OCI-LY7 (cell line): ENCODE measurements at regions not wholly inside any gene's neighbourhood (a gene's known extent, or its start where the extent isn't known, plus 50 kb on each side); places are given as distances from the start of the nearest gene placed in this dataset.
"Not testable (repeated sequence)": the region's sequence is repeated elsewhere in the genome, so short reads cannot be mapped to it uniquely, and the experiment has no call there.

Source experiments
- BruUV-seq: library from RNA; stranded (reverse); fragments of 400-500 nt; replicated peaks from 2 replicates; lab custom pipeline; 2021; lab: Mats Ljungman, UMichigan
- CTCF ChIA-PET: fragments of 300-600 bp; sonication (Branson Sonifier 250); formaldehyde crosslinking; loops from one replicate; lab custom pipeline; 2022; ENCODE audit warnings: antibody characterized with exemption; ENCODE audit not compliant: unreplicated experiment; lab: Charles Lee
- POLR2A ChIA-PET: fragments of 300-600 bp; sonication (Branson Sonifier 250); formaldehyde crosslinking; loops from one replicate; lab custom pipeline; 2022; ENCODE audit warnings: antibody characterized with exemption; lab: Charles Lee
- DNase-seq: peaks from one replicate; pipeline ENCODE4 v3.0.0-alpha.2; 2015; ENCODE audit warnings: low spot score
- H2AFZ ChIP-seq: fragments of 200-600 bp; sonication (generic), shearing (Covaris generic); 2 replicates; pipeline ENCODE4 v1.6.1; 2014; ENCODE audit warnings: mild to moderate bottlenecking, antibody characterized with exemption, low read length, moderate library complexity
- H3K27ac ChIP-seq: fragments of 200-600 bp; sonication (generic); 2 replicates; pipeline ENCODE4 v1.5.1; 2014; ENCODE audit warnings: mixed run types, low read depth, mild to moderate bottlenecking, moderate library complexity, low read length, inconsistent platforms; ENCODE audit not compliant: poor library complexity, severe bottlenecking
- H3K36me3 ChIP-seq: fragments of 200-600 bp; sonication (generic); 2 replicates; pipeline ENCODE4 v1.6.1; 2014; ENCODE audit warnings: mild to moderate bottlenecking, antibody characterized with exemption, low read length, moderate library complexity, mixed read lengths; ENCODE audit not compliant: insufficient read depth
- H3K4me1 ChIP-seq: fragments of 200-600 bp; sonication (generic); 2 replicates; pipeline ENCODE4 v1.5.1; 2014; ENCODE audit warnings: mild to moderate bottlenecking, low read length; ENCODE audit not compliant: insufficient read depth, poor library complexity, severe bottlenecking
- H3K4me2 ChIP-seq: fragments of 200-600 bp; sonication (generic); 2 replicates; pipeline ENCODE4 v1.6.1; 2014; ENCODE audit warnings: mild to moderate bottlenecking, low read length
- H3K4me3 ChIP-seq: fragments of 200-600 bp; sonication (generic); 2 replicates; pipeline ENCODE4 v1.5.1; 2014; ENCODE audit warnings: mild to moderate bottlenecking, low read depth, low read length; ENCODE audit not compliant: poor library complexity, severe bottlenecking
- H3K79me2 ChIP-seq: fragments of 200-600 bp; sonication (generic); 2 replicates; pipeline ENCODE4 v1.6.1; 2016; ENCODE audit warnings: low read depth, mild to moderate bottlenecking, low read length, moderate library complexity, mixed read lengths; ENCODE audit not compliant: insufficient read depth
- H3K9me2 ChIP-seq: fragments of 200-600 bp; sonication (generic); 2 replicates; pipeline ENCODE4 v1.6.1; 2016; ENCODE audit warnings: mild to moderate bottlenecking, low read length, mixed read lengths; ENCODE audit not compliant: insufficient read depth
- H3K9me3 ChIP-seq: fragments of 200-600 bp; sonication (generic); 2 replicates; pipeline ENCODE4 v1.6.1; 2014; ENCODE audit warnings: mild to moderate bottlenecking, mixed run types, low read length, mixed read lengths
- H4K20me1 ChIP-seq: fragments of 200-600 bp; sonication (generic); 2 replicates; pipeline ENCODE4 v1.6.1; 2014; ENCODE audit warnings: mild to moderate bottlenecking, antibody characterized with exemption, low read length, moderate library complexity, mixed read lengths; ENCODE audit not compliant: insufficient read depth
- CTCF ChIP-seq: fragments of 200-600 bp; sonication (generic); conservative IDR thresholded peaks from 2 replicates; pipeline ENCODE4 v1.5.1; 2014; ENCODE audit warnings: mild to moderate bottlenecking, antibody characterized with exemption, low read length, moderate library complexity, mixed read lengths
- EZH2phosphoT487 ChIP-seq: fragments of 200-600 bp; sonication (generic); IDR thresholded peaks from 2 replicates; pipeline ENCODE4 v1.6.1; 2018; ENCODE audit warnings: low read depth, borderline replicate concordance, mild to moderate bottlenecking, mixed run types, antibody characterized with exemption, low read length, moderate library complexity, mixed read lengths
- intact Hi-C: fragments of 100-400 bp; cut with micrococcal nuclease; formaldehyde crosslinking; loops from one replicate; pipeline ENCODE4 v1.10.0; 2022; ENCODE audit not compliant: unreplicated experiment

DNA sequence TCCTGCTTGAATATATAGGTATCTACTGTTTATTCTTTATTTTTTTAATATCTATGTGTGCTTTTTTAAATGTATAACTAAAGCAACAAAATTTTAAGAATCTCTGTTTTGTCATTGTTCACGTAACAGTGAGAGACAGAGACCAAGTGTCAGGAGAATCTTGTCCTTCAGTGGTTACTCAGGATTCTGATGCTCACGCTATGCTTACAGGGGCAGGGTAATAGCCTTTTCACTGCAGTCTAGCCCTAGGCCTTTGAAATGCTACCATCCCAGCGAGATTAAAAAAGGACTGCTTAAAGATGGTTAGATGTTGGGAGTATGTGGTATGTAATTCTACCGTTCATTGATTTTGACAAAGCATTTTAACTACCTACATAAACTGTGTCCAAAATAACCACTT is 71.6 kb upstream of the EGFR start:
- Histone ChIP-seq H2AFZ (no peak overlapping the region), H3K36me3 (no peaks in the 10 kb centered on the region), H4K20me1 (no peaks in the 10 kb centered on the region), H3K9me3 (no peaks in the 10 kb centered on the region), H3K4me2 (no peak overlapping the region), H3K27ac (no peak overlapping the region), H3K4me3 (no peak overlapping the region), H3K9me2 (no peaks in the 10 kb centered on the region), H3K79me2 (no peaks in the 10 kb centered on the region), H3K4me1 (no peaks in the 10 kb centered on the region)
- ChIA-PET CTCF (no interaction called here), POLR2A (no interaction called here)
- intact Hi-C loops, result no loop called here
- no peak for DNase-seq
- no TSS peak for BruUV-seq
- no peak for TF ChIP-seq CTCF
- no peak for TF ChIP-seq EZH2phosphoT487

GRCh38 chr7:54949514-54949913 is 69.3 kb upstream of the EGFR start:
- H3K4me2 ChIP-seq, H3K9me2 ChIP-seq, H4K20me1 ChIP-seq, DNase-seq, H2AFZ ChIP-seq, BruUV-seq, H3K36me3 ChIP-seq, H3K9me3 ChIP-seq, POLR2A ChIA-PET, H3K79me2 ChIP-seq, H3K27ac ChIP-seq, H3K4me3 ChIP-seq, intact Hi-C loops, H3K4me1 ChIP-seq, CTCF ChIA-PET: not testable (repeated sequence)

GRCh38 chr7:54955296-54955695 is 63.5 kb upstream of the EGFR start:
- Histone ChIP-seq H3K4me1 (no peaks in the 10 kb centered on the region), H3K27ac (no peak overlapping the region), H2AFZ (no peak overlapping the region), H3K9me3 (no peaks in the 10 kb centered on the region), H3K79me2 (no peaks in the 10 kb centered on the region), H3K9me2 (no peaks in the 10 kb centered on the region), H3K4me3 (no peak overlapping the region), H4K20me1 (no peaks in the 10 kb centered on the region), H3K36me3 (no peaks in the 10 kb centered on the region), H3K4me2 (no peak overlapping the region)
- POLR2A ChIA-PET, result interaction anchor here (0.6 kb wide), 1 partner anchor 23 kb away, joined by 3 read pairs; no protein-coding TSS in a partner anchor
- BruUV-seq, result no TSS peak
- intact Hi-C loops, result no loop called here
- no peak for TF ChIP-seq CTCF
- no peak for TF ChIP-seq EZH2phosphoT487
- CTCF ChIA-PET, result no interaction called here
- no peak for DNase-seq
